ENCODE measurements at regions not wholly inside any gene's neighbourhood (a gene's known extent, or its start where the extent isn't known, plus 50 kb on each side); places are given as distances from the start of the nearest gene placed in this dataset.

- ATAC-seq = no peak
- no peak for TF ChIP-seq POLR2A (IDR thresholded peaks at IDR 0.05)
- no peak for TF ChIP-seq CTCF (IDR thresholded peaks at IDR 0.05)
- 32% methylated on average over 2 of the region's 3 CpGs for WGBS (ENCODE audit: insufficient coverage, low coverage, low lambda C conversion rate, missing lambda C conversion rate)
- no peaks in the 10 kb centered on the region for H3K27me3 ChIP-seq
- no peaks in the 10 kb centered on the region for H3K9me3 ChIP-seq
- H3K36me3 ChIP-seq = no peaks in the 10 kb centered on the region
- H3K4me1 ChIP-seq = peaks cover 0 to 5% (median 0%) of the 10 kb centered on the region in 4 donors
- H3K27ac ChIP-seq = no peak overlapping the region
- DNase-seq = no peak
- intact Hi-C loops (cut with DNase I) = no loop called here
- no peak overlapping the region for H3K4me3 ChIP-seq
Observed at GRCh38 chr5:90305041-90305720, 104.4 kb downstream of the CETN3 start.

- Histone ChIP-seq H3K36me3 (no peaks in the 10 kb centered on the region), H3K9me3 (no peaks in the 10 kb centered on the region), H3K4me3 (no peak overlapping the region), H3K27me3 (no peaks in the 10 kb centered on the region), H3K27ac (no peak overlapping the region), H3K4me1 (no peaks in the 10 kb centered on the region)
- no peak for TF ChIP-seq POLR2A (IDR thresholded peaks at IDR 0.05)
- TF ChIP-seq CTCF (IDR thresholded peaks at IDR 0.05) = no peak
- intact Hi-C loops (cut with DNase I) = no loop called here
- ATAC-seq = no peak
- DNase-seq = no peak
- WGBS (ENCODE audit: insufficient coverage, low coverage, low lambda C conversion rate, missing lambda C conversion rate) = 57% methylated on average over 2 of the region's 2 CpGs
Observed at GRCh38 chr5:90301248-90301647, 108.3 kb downstream of the CETN3 start.

GRCh38 chr5:90297045-90297764 lies 112.4 kb downstream of the CETN3 start:
- no peak for ATAC-seq
- 66% methylated on average over 7 of the region's 7 CpGs for WGBS (ENCODE audit: insufficient coverage, low coverage, low lambda C conversion rate, missing lambda C conversion rate)
- no peaks in the 10 kb centered on the region for H3K4me1 ChIP-seq
- H3K4me3 ChIP-seq = no peak overlapping the region
- no peaks in the 10 kb centered on the region for H3K9me3 ChIP-seq
- TF ChIP-seq CTCF (IDR thresholded peaks at IDR 0.05) = no peak
- no peak for TF ChIP-seq POLR2A (IDR thresholded peaks at IDR 0.05)
- H3K27ac ChIP-seq = no peak overlapping the region
- no peaks in the 10 kb centered on the region for H3K27me3 ChIP-seq
- DNase-seq = no peak
- no peaks in the 10 kb centered on the region for H3K36me3 ChIP-seq
- intact Hi-C loops (cut with DNase I) = no loop called here

- WGBS (ENCODE audit: insufficient coverage, low coverage, low lambda C conversion rate, missing lambda C conversion rate) = 41% methylated on average over 5 of the region's 5 CpGs
- intact Hi-C loops (cut with DNase I) = no loop called here
- Histone ChIP-seq H3K4me1 (no peaks in the 10 kb centered on the region), H3K27me3 (no peaks in the 10 kb centered on the region), H3K27ac (no peak overlapping the region), H3K36me3 (no peaks in the 10 kb centered on the region), H3K9me3 (no peaks in the 10 kb centered on the region), H3K4me3 (no peak overlapping the region)
- DNase-seq (no peak), ATAC-seq (no peak)
- TF ChIP-seq CTCF (IDR thresholded peaks at IDR 0.05) = no peak
- no peak for TF ChIP-seq POLR2A (IDR thresholded peaks at IDR 0.05)
Observed at GRCh38 chr5:90294604-90295003, 115.0 kb downstream of the CETN3 start.
